HUES48 (cell line): ENCODE measurements at regions not wholly inside any gene's neighbourhood (a gene's known extent, or its start where the extent isn't known, plus 50 kb on each side); places are given as distances from the start of the nearest gene placed in this dataset.

Experiments used
- H3K27ac ChIP-seq: one replicate; pipeline ENCODE4 v1.7.0; 2013; ENCODE audit warnings: low read depth, low read length, inconsistent platforms
- H3K27me3 ChIP-seq: 2 replicates; pipeline ENCODE4 v1.6.1; 2013; ENCODE audit warnings: mild to moderate bottlenecking, low read length; ENCODE audit not compliant: control insufficient read depth, insufficient read depth
- H3K36me3 ChIP-seq: 2 replicates; pipeline ENCODE4 v1.6.1; 2013; ENCODE audit warnings: low read length; ENCODE audit not compliant: control insufficient read depth, insufficient read depth
- H3K4me1 ChIP-seq: 2 replicates; pipeline ENCODE4 v1.6.1; 2013; ENCODE audit warnings: mild to moderate bottlenecking, low read length; ENCODE audit not compliant: control insufficient read depth, insufficient read depth
- H3K4me3 ChIP-seq: 2 replicates; pipeline ENCODE4 v1.5.1; 2013; ENCODE audit warnings: mild to moderate bottlenecking, low read depth, low read length
- H3K9ac ChIP-seq: 2 replicates; pipeline ENCODE4 v1.6.1; 2013; ENCODE audit warnings: mild to moderate bottlenecking, low read depth, low read length, moderate library complexity
- H3K9me3 ChIP-seq: 2 replicates; pipeline ENCODE4 v1.6.1; 2013; ENCODE audit warnings: low read length; ENCODE audit not compliant: control insufficient read depth, insufficient read depth

- H3K9ac ChIP-seq: no peak overlapping the region
- no peaks in the 10 kb centered on the region for H3K4me1 ChIP-seq
- H3K27me3 ChIP-seq: no peaks in the 10 kb centered on the region
- H3K9me3 ChIP-seq: 0 out of 2 replicates have a peak, but pooled peaks cover 3% of the 10 kb centered on the region
- H3K36me3 ChIP-seq: no peaks in the 10 kb centered on the region
- H3K4me3 ChIP-seq: no peak overlapping the region
- H3K27ac ChIP-seq: no peak overlapping the region
Observed at GRCh38 chr15:26439681-26440080, 333.2 kb downstream of the GABRB3 start.

- no peak overlapping the region for H3K4me3 ChIP-seq
- no peaks in the 10 kb centered on the region for H3K36me3 ChIP-seq
- no peaks in the 10 kb centered on the region for H3K4me1 ChIP-seq
- H3K27me3 ChIP-seq: no peaks in the 10 kb centered on the region
- H3K9me3 ChIP-seq: 0 out of 2 replicates have a peak, but pooled peaks cover 3% of the 10 kb centered on the region
- no peak overlapping the region for H3K9ac ChIP-seq
- no peak overlapping the region for H3K27ac ChIP-seq
Observed at GRCh38 chr15:26438718-26439117, 334.1 kb downstream of the GABRB3 start.

GRCh38 chr15:26438316-26438715, 334.6 kb downstream of the GABRB3 start:
- no peaks in the 10 kb centered on the region for H3K36me3 ChIP-seq
- 0 out of 2 replicates have a peak, but pooled peaks cover 2% of the 10 kb centered on the region for H3K9me3 ChIP-seq
- H3K4me1 ChIP-seq: no peaks in the 10 kb centered on the region
- H3K27me3 ChIP-seq: no peaks in the 10 kb centered on the region
- no peak overlapping the region for H3K4me3 ChIP-seq
- no peak overlapping the region for H3K9ac ChIP-seq
- H3K27ac ChIP-seq: no peak overlapping the region

GRCh38 chr15:26433818-26434217, 339.0 kb downstream of the GABRB3 start:
- Histone ChIP-seq H3K4me1 (no peaks in the 10 kb centered on the region), H3K27me3 (no peaks in the 10 kb centered on the region), H3K9ac (no peak overlapping the region), H3K27ac (no peak overlapping the region), H3K36me3 (no peaks in the 10 kb centered on the region), H3K4me3 (no peak overlapping the region), H3K9me3 (no peaks in the 10 kb centered on the region)

- Histone ChIP-seq H3K9ac (no peak overlapping the region), H3K27ac (no peak overlapping the region), H3K36me3 (no peaks in the 10 kb centered on the region), H3K4me1 (no peaks in the 10 kb centered on the region), H3K27me3 (no peaks in the 10 kb centered on the region), H3K9me3 (no peaks in the 10 kb centered on the region), H3K4me3 (no peak overlapping the region)
Observed at GRCh38 chr15:26433060-26433459, 339.8 kb downstream of the GABRB3 start.

- H3K4me3 ChIP-seq: no peak overlapping the region
- no peaks in the 10 kb centered on the region; the same call in 1 of the 2 replicates for H3K9me3 ChIP-seq
- no peak overlapping the region for H3K27ac ChIP-seq
- H3K27me3 ChIP-seq: no peaks in the 10 kb centered on the region
- H3K9ac ChIP-seq: no peak overlapping the region
- no peaks in the 10 kb centered on the region for H3K4me1 ChIP-seq
- H3K36me3 ChIP-seq: no peaks in the 10 kb centered on the region
Observed at GRCh38 chr15:26421065-26421464, 351.8 kb downstream of the GABRB3 start.

- Histone ChIP-seq H3K9ac (no peak overlapping the region), H3K9me3 (no peaks in the 10 kb centered on the region), H3K4me3 (no peak overlapping the region), H3K27ac (no peak overlapping the region), H3K36me3 (no peaks in the 10 kb centered on the region), H3K4me1 (no peaks in the 10 kb centered on the region), H3K27me3 (no peaks in the 10 kb centered on the region)
Observed at GRCh38 chr15:26395624-26396023, 377.2 kb downstream of the GABRB3 start.

GRCh38 chr15:26394801-26395200, 378.1 kb downstream of the GABRB3 start:
- Histone ChIP-seq H3K27me3 (no peaks in the 10 kb centered on the region), H3K9me3 (no peaks in the 10 kb centered on the region), H3K27ac (no peak overlapping the region), H3K4me1 (no peaks in the 10 kb centered on the region), H3K9ac (no peak overlapping the region), H3K36me3 (no peaks in the 10 kb centered on the region), H3K4me3 (no peak overlapping the region)

GRCh38 chr15:26392956-26393355, 379.9 kb downstream of the GABRB3 start:
- no peak overlapping the region for H3K4me3 ChIP-seq
- no peaks in the 10 kb centered on the region for H3K27me3 ChIP-seq
- H3K9me3 ChIP-seq: no peaks in the 10 kb centered on the region
- no peak overlapping the region for H3K27ac ChIP-seq
- peaks cover 10% of the 10 kb centered on the region for H3K4me1 ChIP-seq
- H3K36me3 ChIP-seq: no peaks in the 10 kb centered on the region
- no peak overlapping the region for H3K9ac ChIP-seq

GRCh38 chr15:26391567-26392194, 381.2 kb downstream of the GABRB3 start:
- Histone ChIP-seq H3K4me1 (peaks cover 10% of the 10 kb centered on the region), H3K36me3 (no peaks in the 10 kb centered on the region), H3K9ac (no peak overlapping the region), H3K9me3 (no peaks in the 10 kb centered on the region), H3K4me3 (no peak overlapping the region), H3K27me3 (no peaks in the 10 kb centered on the region), H3K27ac (no peak overlapping the region)

GRCh38 chr15:26382444-26383072, 390.3 kb downstream of the GABRB3 start:
- no peaks in the 10 kb centered on the region for H3K27me3 ChIP-seq
- H3K4me1 ChIP-seq: no peaks in the 10 kb centered on the region
- H3K27ac ChIP-seq: no peak overlapping the region
- H3K9ac ChIP-seq: no peak overlapping the region
- H3K9me3 ChIP-seq: no peaks in the 10 kb centered on the region
- no peak overlapping the region for H3K4me3 ChIP-seq
- no peaks in the 10 kb centered on the region for H3K36me3 ChIP-seq
